Transverse colon (tissue), 4 donors: ENCODE measurements at regions not wholly inside any gene's neighbourhood (a gene's known extent, or its start where the extent isn't known, plus 50 kb on each side); places are given as distances from the start of the nearest gene placed in this dataset.

Experiments used
- CTCF ChIP-seq, 5 experiments: fragments of 200-600 bp in 3 of 5; fragments of 450-650 bp in 2 of 5; sonication (generic) in 3 of 5; IDR thresholded peaks; 1 replicate in 2 of 5; 2 replicates in 3 of 5; pipeline ENCODE4 v1.5.1; 2016 to 2017; ENCODE audit warnings: antibody characterized with exemption in 5 of 5, inconsistent platforms in 3 of 5, mild to moderate bottlenecking in 2 of 5, moderate library complexity in 1 of 5
- EP300 ChIP-seq: sonication (generic); formaldehyde crosslinking; IDR thresholded peaks from one replicate; pipeline ENCODE4 v1.6.1; 2017; ENCODE audit warnings: antibody characterized with exemption, low read depth
- POLR2A ChIP-seq: fragments of 450-650 bp; IDR thresholded peaks from one replicate; pipeline ENCODE4 v1.6.1; 2016; ENCODE audit warnings: antibody characterized with exemption, mild to moderate bottlenecking, moderate library complexity
- POLR2AphosphoS5 ChIP-seq, 3 donors: sonication (generic); formaldehyde crosslinking; IDR thresholded peaks; one replicate each; pipeline ENCODE4 v1.6.1; 2016; ENCODE audit warnings: antibody characterized with exemption in 3 of 3

GRCh38 chr5:56663523-56663922, 151.8 kb upstream of the MAP3K1 start:
- TF ChIP-seq CTCF (IDR thresholded peaks at IDR 0.05) (no peak), POLR2A (no peak), POLR2AphosphoS5 (IDR thresholded peaks at IDR 0.05) (no peak), EP300 (no peak)
